Endothelial cell of umbilical vein (primary cell): ENCODE measurements at regions not wholly inside any gene's neighbourhood (a gene's known extent, or its start where the extent isn't known, plus 50 kb on each side); places are given as distances from the start of the nearest gene placed in this dataset.
A peak's percentile ranks its signal among the peaks of the same experiment; 100 is the strongest.

Experiments used
- BruUV-seq: library from RNA; stranded (reverse); fragments of 400-500 nt; replicated peaks from 2 replicates; lab custom pipeline; 2021; lab: Mats Ljungman, UMichigan
- CTCF ChIA-PET: fragments of 300-600, 350-600 bp; sonication (Branson Sonifier 250); formaldehyde crosslinking; loops from one replicate; lab custom pipeline; 2021; ENCODE audit warnings: antibody characterized with exemption, inconsistent platforms; lab: Charles Lee
- POLR2A ChIA-PET: fragments of 300-600, 350-600 bp; sonication (Branson Sonifier 250); formaldehyde crosslinking; loops from one replicate; lab custom pipeline; 2021; ENCODE audit warnings: antibody characterized with exemption, inconsistent platforms; lab: Charles Lee
- DNase-seq: peaks from one replicate; pipeline ENCODE4 v3.0.0-alpha.2; 2011; ENCODE audit warnings: low read depth, low spot score
- FAIRE-seq: peaks from 2 replicates; lab custom pipeline; 2011; peaks lifted over from hg19 to GRCh38; lab: Jason Lieb, UNC
- H2AFZ ChIP-seq: 2 replicates; pipeline ENCODE4 v1.6.0; 2012; ENCODE audit warnings: low read depth, low read length, control low read depth, inconsistent platforms
- H3K27ac ChIP-seq: 2 replicates; pipeline ENCODE4 v1.5.1; 2011; ENCODE audit warnings: low read depth, mild to moderate bottlenecking, control low read depth, low read length, moderate library complexity; ENCODE audit not compliant: insufficient read depth
- H3K27me3 ChIP-seq, 2 experiments: 2 replicates each; pipeline versions ENCODE4 v1.6.0 to v1.6.1; 2011; ENCODE audit warnings: low read length in 2 of 2, mixed read lengths in 1 of 2; ENCODE audit not compliant: control insufficient read depth in 2 of 2, insufficient read depth in 2 of 2
- H3K36me3 ChIP-seq, 2 experiments: 2 replicates in 1 of 2; 3 replicates in 1 of 2; pipeline ENCODE4 v1.5.1; 2011; ENCODE audit warnings: low read length in 2 of 2, mild to moderate bottlenecking in 1 of 2, moderate library complexity in 1 of 2; ENCODE audit not compliant: control insufficient read depth in 2 of 2, insufficient read depth in 2 of 2; ENCODE audit errors: extremely low read depth in 1 of 2
- H3K4me1 ChIP-seq: 3 replicates; pipeline ENCODE4 v1.5.1; 2011; ENCODE audit warnings: mild to moderate bottlenecking, low read length; ENCODE audit not compliant: control insufficient read depth, insufficient read depth; ENCODE audit errors: extremely low read depth
- H3K4me2 ChIP-seq: 2 replicates; pipeline ENCODE4 v1.6.1; 2011; ENCODE audit warnings: low read length, control low read depth, mixed read lengths; ENCODE audit not compliant: insufficient read depth
- H3K4me3 ChIP-seq, 3 experiments: fragments of 200-600 bp in 1 of 3; sonication (generic), shearing (Covaris generic) in 1 of 3; replicated peaks in 1 of 3; 2 replicates each; pipeline ENCODE4 v1.5.1; 2011 to 2016; ENCODE audit warnings: control low read depth in 3 of 3, low read length in 3 of 3, mild to moderate bottlenecking in 2 of 3, inconsistent platforms in 1 of 3, low read depth in 1 of 3, moderate library complexity in 1 of 3; ENCODE audit not compliant: insufficient read depth in 1 of 3
- H3K79me2 ChIP-seq: 2 replicates; pipeline ENCODE4 v1.6.0; 2012; ENCODE audit warnings: low read length, inconsistent platforms; ENCODE audit not compliant: control insufficient read depth, insufficient read depth
- H3K9ac ChIP-seq: replicated peaks from 2 replicates; pipeline ENCODE3; 2011; ENCODE audit warnings: low read length, control low read depth; ENCODE audit not compliant: insufficient read depth; ENCODE audit errors: extremely low read depth
- H3K9me1 ChIP-seq: replicated peaks from 3 replicates; pipeline ENCODE4 v1.6.0; 2011; ENCODE audit warnings: mild to moderate bottlenecking, low read length; ENCODE audit not compliant: control insufficient read depth, insufficient read depth; ENCODE audit errors: extremely low read depth
- H3K9me3 ChIP-seq: replicated peaks from 2 replicates; pipeline ENCODE4 v1.5.1; 2012; ENCODE audit warnings: low read length, inconsistent platforms; ENCODE audit not compliant: control insufficient read depth, insufficient read depth
- H4K20me1 ChIP-seq: replicated peaks from 2 replicates; pipeline ENCODE3; 2011; ENCODE audit warnings: mild to moderate bottlenecking, low read length; ENCODE audit not compliant: control insufficient read depth, insufficient read depth; ENCODE audit errors: extremely low read depth
- FOS ChIP-seq: IDR thresholded peaks from 2 replicates; pipeline ENCODE4 v1.6.1; 2011; ENCODE audit warnings: mild to moderate bottlenecking, low read length, moderate library complexity, borderline replicate concordance; ENCODE audit not compliant: insufficient read depth
- POLR2AphosphoS5 ChIP-seq: IDR thresholded peaks from 2 replicates; pipeline ENCODE4 v1.6.1; 2012; ENCODE audit warnings: low read depth, mild to moderate bottlenecking, control low read depth, low read length, moderate library complexity; ENCODE audit not compliant: insufficient read depth
- dilution Hi-C: fragments of 300-500 bp; cut with MboI; formaldehyde crosslinking; loops from one replicate; pipeline ENCODE4 v1.15.0; 2019; ENCODE audit warnings: low sequenced_read_pairs; ENCODE audit not compliant: extremely low pct_ligation_motif_present
- intact Hi-C: fragments of 100-400 bp; cut with micrococcal nuclease; formaldehyde crosslinking; loops from one replicate; pipeline ENCODE4 v1.10.0; 2022
- TF ChIP-seq, protein P1 (sequence below), 2 donors: IDR thresholded peaks; 1 replicate in 1 of 2; 2 replicates in 1 of 2; pipeline ENCODE4 v1.5.1; 2011; ENCODE audit warnings: low read length in 2 of 2, mild to moderate bottlenecking in 2 of 2, moderate library complexity in 2 of 2, control low read depth in 1 of 2, inconsistent platforms in 1 of 2, low read depth in 1 of 2; ENCODE audit not compliant: insufficient read depth in 1 of 2; ENCODE audit errors: extremely low read depth in 1 of 2

DNA sequence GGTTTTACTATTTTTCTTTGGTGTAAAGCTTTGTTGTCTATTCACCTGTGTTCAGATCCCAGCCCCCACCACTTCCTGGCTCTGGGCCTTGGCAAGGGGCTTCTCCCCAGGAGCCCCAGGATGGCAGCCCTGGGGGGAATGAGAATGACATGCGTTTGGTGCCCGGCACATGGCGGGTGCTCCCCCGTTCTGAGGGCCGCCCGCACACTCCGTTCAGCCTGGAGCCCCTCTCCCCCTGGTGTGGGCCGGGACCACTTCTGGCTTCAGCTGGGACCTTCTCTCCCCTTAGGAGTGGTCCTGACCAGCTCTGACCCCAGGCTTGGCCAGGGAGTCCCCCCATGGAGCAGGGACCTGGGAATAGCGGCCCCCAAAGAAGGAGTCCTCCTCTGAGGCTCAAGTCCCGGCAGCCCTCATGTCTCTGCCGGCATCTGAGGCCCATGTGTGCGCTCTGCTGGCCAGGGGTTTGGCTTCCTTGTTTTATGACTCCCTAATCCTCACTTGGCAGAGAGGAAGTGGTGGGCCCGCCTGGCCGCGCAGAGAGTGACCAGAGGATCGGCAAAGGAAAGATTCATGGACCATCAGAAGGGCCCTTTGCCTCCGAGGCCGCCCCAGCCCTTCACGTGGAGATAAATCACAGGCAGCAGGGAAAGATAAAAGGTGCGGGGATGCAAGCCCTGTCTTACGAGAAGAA, 57.0 kb upstream of the LMX1B start:
- Histone ChIP-seq H3K79me2 (no peaks in the 10 kb centered on the region), H3K4me1 (no peaks in the 10 kb centered on the region), H3K9ac (no peak overlapping the region), H3K27me3 (peaks cover 3 to 11% of the 10 kb centered on the region in 2 experiments), H3K9me3 (no peaks in the 10 kb centered on the region), H2AFZ (no peak overlapping the region), H4K20me1 (no peaks in the 10 kb centered on the region), H3K27ac (no peak overlapping the region), H3K4me3 (no peak overlapping the region), H3K36me3 (no peaks in the 10 kb centered on the region), H3K4me2 (no peak overlapping the region), H3K9me1 (no peaks in the 10 kb centered on the region)
- ChIA-PET POLR2A (no interaction called here), CTCF (interaction anchor here (0.7 to 4.0 kb wide), 13 partner anchors 12 to 134 kb away, joined by 3 to 126 read pairs (median 5); no protein-coding TSS in a partner anchor)
- no peak for DNase-seq
- dilution Hi-C loops, result no loop called here
- intact Hi-C loops, result no loop called here
- no peak for FAIRE-seq
- no TSS peak for BruUV-seq
- TF ChIP-seq FOS, result no peak

DNA sequence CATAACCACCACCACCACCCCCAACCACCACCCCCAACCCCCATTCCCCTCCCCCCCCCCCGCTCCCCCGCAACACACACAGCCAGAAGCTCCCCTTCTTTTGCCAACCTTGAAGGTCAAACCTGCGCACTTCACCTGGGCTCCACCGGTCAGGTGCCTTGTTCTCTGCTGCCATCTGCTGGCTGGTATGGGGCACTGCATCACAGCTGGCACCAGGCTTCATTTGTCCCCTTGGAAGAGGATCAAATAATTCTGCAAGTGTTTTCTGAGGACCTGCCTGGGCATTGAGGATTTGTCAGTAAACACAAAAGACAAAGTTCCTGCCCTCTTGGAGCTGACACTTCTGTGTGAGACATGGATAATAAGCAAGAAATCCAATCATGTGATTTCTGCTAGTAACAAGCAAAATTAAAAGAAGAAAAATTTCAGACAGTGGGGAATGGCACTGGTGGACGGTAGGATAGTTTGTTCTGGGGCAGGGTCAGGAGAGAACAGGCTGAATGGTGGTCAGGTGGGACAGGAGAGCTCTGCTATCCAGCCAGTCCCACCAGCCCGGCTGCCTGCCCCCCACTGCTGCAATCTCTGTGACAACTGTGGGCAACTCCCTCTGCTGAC, 55.6 kb upstream of the LMX1B start:
- Histone ChIP-seq H3K9ac (no peak overlapping the region), H3K79me2 (no peaks in the 10 kb centered on the region), H3K27me3 (peaks cover 5 to 14% of the 10 kb centered on the region in 2 experiments), H2AFZ (no peak overlapping the region), H3K4me1 (no peaks in the 10 kb centered on the region), H3K36me3 (no peaks in the 10 kb centered on the region), H3K9me1 (no peaks in the 10 kb centered on the region), H3K27ac (no peak overlapping the region), H3K4me3 (no peak overlapping the region), H3K9me3 (no peaks in the 10 kb centered on the region), H3K4me2 (no peak overlapping the region), H4K20me1 (no peaks in the 10 kb centered on the region)
- BruUV-seq, result no TSS peak
- DNase-seq (peak; percentile 46), FAIRE-seq (no peak)
- ChIA-PET CTCF (interaction anchor here (0.6 to 4.0 kb wide), 20 partner anchors 8 to 72 kb away, joined by 3 to 126 read pairs (median 5); no protein-coding TSS in a partner anchor), POLR2A (no interaction called here)
- dilution Hi-C loops (no loop called here), intact Hi-C loops (loop anchor here (1.0 kb wide), 2 partner anchors 44 to 57 kb away; no protein-coding TSS in a partner anchor)
- TF ChIP-seq, protein P1, sequence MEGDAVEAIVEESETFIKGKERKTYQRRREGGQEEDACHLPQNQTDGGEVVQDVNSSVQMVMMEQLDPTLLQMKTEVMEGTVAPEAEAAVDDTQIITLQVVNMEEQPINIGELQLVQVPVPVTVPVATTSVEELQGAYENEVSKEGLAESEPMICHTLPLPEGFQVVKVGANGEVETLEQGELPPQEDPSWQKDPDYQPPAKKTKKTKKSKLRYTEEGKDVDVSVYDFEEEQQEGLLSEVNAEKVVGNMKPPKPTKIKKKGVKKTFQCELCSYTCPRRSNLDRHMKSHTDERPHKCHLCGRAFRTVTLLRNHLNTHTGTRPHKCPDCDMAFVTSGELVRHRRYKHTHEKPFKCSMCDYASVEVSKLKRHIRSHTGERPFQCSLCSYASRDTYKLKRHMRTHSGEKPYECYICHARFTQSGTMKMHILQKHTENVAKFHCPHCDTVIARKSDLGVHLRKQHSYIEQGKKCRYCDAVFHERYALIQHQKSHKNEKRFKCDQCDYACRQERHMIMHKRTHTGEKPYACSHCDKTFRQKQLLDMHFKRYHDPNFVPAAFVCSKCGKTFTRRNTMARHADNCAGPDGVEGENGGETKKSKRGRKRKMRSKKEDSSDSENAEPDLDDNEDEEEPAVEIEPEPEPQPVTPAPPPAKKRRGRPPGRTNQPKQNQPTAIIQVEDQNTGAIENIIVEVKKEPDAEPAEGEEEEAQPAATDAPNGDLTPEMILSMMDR (IDR thresholded peaks at IDR 0.05; ENCODE audit: extremely low read depth in 1 of 2, insufficient read depth in 1 of 2, low read depth in 1 of 2, low read length in 2 of 2), result peak; percentile 91 to 95
- TF ChIP-seq POLR2AphosphoS5, result no peak
